ENCODE measurements at regions not wholly inside any gene's neighbourhood (a gene's known extent, or its start where the extent isn't known, plus 50 kb on each side); places are given as distances from the start of the nearest gene placed in this dataset.
"Not testable (repeated sequence)": the region's sequence is repeated elsewhere in the genome, so short reads cannot be mapped to it uniquely, and the experiment has no call there.

DNA sequence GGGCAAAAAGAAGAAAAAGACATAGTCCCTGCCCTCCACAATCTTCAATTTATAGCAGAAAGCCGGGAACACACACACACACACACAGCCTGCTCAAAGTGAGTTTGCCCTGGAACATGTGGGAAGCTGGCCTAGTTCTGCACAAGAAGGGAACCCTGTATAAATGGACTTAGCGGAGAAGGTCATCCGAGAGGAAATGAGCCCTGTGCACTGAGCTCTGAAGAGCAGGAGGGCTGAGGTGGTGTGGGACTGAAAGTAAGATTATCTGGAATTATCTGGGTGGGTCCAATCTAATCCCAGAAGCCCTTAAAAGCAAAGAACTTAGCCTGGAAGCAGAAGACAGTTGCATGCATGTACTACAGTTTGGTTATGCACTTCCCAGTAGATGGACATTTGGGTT lies 90.0 kb upstream of the CTSV start:
- intact Hi-C loops (cut with DNase I), result no loop called here
- DNase-seq (ENCODE audit: low spot score) (no peak), ATAC-seq (no peak)

GRCh38 chr9:97124256-97124655 lies 85.3 kb upstream of the CTSV start:
- no peak for DNase-seq (ENCODE audit: low spot score)
- ATAC-seq, result no peak
- intact Hi-C loops (cut with DNase I), result no loop called here

DNA sequence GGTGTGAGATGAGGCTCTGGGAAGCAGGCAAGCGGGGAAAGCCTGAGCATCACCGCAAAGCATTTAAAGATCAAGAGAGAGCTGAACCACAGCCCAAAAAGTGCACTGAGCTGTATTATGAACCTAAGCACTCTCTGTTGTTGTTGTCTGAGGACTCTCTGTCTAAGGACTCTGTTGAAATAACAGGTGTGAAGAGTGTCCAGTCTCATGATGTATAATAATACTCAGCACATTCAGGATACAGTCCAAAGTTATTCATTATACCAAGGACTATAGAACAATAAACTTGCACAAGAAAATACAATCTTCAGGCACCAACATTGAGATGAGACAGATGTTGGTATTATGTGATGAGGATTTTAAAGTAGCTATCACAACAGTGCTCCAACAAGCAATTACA lies 71.8 kb upstream of the CTSV start:
- intact Hi-C loops (cut with DNase I), result no loop called here
- ATAC-seq (no peak), DNase-seq (ENCODE audit: low spot score) (no peak)

DNA sequence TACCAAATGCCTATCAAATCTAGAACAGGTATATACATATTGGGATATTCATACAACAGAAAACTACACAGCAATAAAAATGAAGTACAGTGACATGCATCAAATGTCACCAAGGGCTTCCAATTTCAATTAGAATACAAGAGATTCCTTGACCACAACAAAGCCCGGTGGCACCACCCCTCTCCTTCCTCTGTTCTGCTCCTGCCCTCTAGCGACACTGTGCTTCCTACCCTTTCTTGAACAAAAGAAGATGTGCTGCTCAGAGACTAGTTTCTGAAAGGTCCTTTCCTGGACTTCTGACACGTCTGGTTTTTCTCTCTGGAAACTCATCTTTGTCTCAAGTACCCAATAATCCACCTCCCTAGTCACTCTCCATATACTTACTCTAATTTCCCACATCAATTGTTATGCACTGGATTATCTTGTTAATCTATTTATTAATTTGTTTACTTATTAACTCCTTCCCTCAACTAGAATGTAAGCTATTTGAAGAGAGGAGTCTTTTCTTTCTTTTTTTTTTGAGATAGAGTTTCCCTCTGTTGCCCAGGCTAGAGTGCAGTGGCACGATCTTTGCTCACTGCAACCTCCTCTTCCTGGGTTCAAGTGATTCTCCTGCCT lies 70.4 kb upstream of the CTSV start:
- intact Hi-C loops (cut with DNase I), result no loop called here
- ATAC-seq (no peak), DNase-seq (ENCODE audit: low spot score) (no peak)

DNA sequence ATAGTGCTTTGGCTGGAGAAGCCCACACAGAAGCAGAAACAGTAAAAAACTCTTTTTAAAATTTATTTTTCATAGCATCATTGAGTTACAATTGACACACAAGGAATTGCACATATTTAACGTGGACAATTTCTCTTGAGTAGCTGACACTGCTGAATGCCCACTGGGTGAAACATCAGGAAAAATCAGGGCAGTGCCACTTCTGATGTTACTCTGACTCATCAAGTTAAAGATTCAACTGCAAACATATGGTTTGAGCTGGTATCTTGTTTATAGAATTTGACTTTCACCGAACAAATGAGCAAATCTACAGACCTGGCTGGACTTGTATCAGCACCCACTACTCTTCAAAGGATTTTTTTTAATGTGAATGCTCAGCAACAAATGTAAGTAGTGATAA lies 66.3 kb upstream of the CTSV start:
- DNase-seq (ENCODE audit: low spot score); intact Hi-C loops (cut with DNase I); ATAC-seq: not testable (repeated sequence)

DNA sequence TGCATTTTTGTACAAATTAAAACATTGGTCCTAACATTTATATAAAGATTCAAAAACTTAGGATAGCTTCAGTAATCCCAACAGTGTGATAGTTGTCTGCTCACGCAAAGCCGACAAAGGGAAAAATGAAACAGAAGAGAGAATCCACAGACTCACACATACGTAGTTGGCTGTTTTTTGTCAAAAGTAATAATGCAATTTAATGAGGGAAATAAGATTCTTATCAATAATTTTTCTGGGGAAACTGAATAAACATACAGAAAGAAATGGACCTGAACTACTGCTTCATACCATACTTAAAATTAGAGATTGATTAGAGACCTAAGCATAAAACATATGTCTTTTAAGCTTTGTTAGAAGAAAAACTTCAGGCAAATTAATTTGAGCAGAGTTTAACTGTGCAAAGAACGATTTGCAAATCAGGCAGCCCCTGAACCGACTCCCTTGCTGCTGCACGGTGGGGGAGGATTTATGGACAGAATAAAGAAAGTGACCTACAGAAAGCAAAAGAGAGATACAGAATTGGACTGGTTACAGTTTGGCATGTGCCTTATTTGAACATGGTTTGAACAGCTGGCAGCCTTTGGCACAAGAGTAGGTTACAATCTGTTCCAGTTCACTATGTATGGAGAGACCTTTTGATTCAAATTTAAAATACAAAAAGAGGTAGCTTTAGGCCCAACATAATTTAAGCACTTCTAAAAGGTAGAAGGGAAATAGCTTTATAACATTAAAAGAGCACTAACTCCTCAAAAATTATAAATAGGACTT lies 64.9 kb upstream of the CTSV start:
- DNase-seq (ENCODE audit: low spot score); ATAC-seq; intact Hi-C loops (cut with DNase I): not testable (repeated sequence)

GRCh38 chr9:97099540-97099939 lies 60.6 kb upstream of the CTSV start:
- intact Hi-C loops (cut with DNase I); ATAC-seq; DNase-seq (ENCODE audit: low spot score): not testable (repeated sequence)

GRCh38 chr9:97096793-97097192 lies 57.9 kb upstream of the CTSV start:
- DNase-seq (ENCODE audit: low spot score), result no peak
- no peak for ATAC-seq
- intact Hi-C loops (cut with DNase I), result no loop called here

GRCh38 chr9:97089361-97089760 lies 50.4 kb upstream of the CTSV start:
- intact Hi-C loops (cut with DNase I); DNase-seq (ENCODE audit: low spot score); ATAC-seq: not testable (repeated sequence)

All from sciatic nerve (tissue), 2 donors.